Hepatocyte (in vitro differentiated cells): ENCODE measurements at regions not wholly inside any gene's neighbourhood (a gene's known extent, or its start where the extent isn't known, plus 50 kb on each side); places are given as distances from the start of the nearest gene placed in this dataset.

Experiments used
- EZH2 ChIP-seq: fragments of 200-600 bp; sonication (generic); IDR thresholded peaks from 2 replicates; pipeline ENCODE4 v1.6.1; 2016; ENCODE audit warnings: antibody characterized with exemption, mild to moderate bottlenecking, borderline replicate concordance
- EZH2phosphoT487 ChIP-seq: fragments of 200-600 bp; sonication (generic); IDR thresholded peaks from one replicate; pipeline ENCODE4 v1.6.1; 2018; ENCODE audit warnings: antibody characterized with exemption, mild to moderate bottlenecking, low read depth, moderate library complexity; ENCODE audit not compliant: unreplicated experiment, severe bottlenecking
- TF ChIP-seq, protein P1 (sequence below): fragments of 200-600 bp; sonication (generic); IDR thresholded peaks from 2 replicates; pipeline ENCODE4 v1.5.1; 2016; ENCODE audit warnings: antibody characterized with exemption, mild to moderate bottlenecking; ENCODE audit not compliant: poor library complexity

DNA sequence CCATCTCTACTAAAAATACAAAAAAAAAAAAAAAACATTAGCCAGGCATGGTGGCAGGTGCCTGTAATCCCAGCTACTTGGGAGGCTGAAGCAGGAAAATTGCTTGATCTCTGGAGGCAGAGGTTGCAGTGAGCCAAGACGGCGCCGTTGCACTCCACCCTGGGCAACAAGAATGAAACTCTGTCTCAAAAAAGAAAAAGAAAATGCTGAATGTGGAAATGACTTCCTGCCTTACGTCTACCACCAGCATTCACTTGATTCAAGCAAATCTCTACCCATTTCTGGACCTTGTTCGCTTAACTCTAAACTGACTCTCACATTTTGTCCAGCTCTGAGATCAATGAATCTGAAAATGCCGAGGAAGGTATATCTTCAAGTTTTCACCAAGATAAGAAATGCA lies 825.3 kb downstream of the TRIB2 start:
- TF ChIP-seq, protein P1, sequence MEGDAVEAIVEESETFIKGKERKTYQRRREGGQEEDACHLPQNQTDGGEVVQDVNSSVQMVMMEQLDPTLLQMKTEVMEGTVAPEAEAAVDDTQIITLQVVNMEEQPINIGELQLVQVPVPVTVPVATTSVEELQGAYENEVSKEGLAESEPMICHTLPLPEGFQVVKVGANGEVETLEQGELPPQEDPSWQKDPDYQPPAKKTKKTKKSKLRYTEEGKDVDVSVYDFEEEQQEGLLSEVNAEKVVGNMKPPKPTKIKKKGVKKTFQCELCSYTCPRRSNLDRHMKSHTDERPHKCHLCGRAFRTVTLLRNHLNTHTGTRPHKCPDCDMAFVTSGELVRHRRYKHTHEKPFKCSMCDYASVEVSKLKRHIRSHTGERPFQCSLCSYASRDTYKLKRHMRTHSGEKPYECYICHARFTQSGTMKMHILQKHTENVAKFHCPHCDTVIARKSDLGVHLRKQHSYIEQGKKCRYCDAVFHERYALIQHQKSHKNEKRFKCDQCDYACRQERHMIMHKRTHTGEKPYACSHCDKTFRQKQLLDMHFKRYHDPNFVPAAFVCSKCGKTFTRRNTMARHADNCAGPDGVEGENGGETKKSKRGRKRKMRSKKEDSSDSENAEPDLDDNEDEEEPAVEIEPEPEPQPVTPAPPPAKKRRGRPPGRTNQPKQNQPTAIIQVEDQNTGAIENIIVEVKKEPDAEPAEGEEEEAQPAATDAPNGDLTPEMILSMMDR, result no peak
- no peak for TF ChIP-seq EZH2phosphoT487
- TF ChIP-seq EZH2, result no peak
